K562 (cell line): ENCODE measurements at regions not wholly inside any gene's neighbourhood (a gene's known extent, or its start where the extent isn't known, plus 50 kb on each side); places are given as distances from the start of the nearest gene placed in this dataset.
A peak's percentile ranks its signal among the peaks of the same experiment; 100 is the strongest.

Experiments
- AFF4 ChIP-seq: sonication (generic); formaldehyde crosslinking; IDR thresholded peaks from 2 replicates; pipeline ENCODE4 v1.8.0; 2023; ENCODE audit warnings: mild to moderate bottlenecking, missing genetic modification reagents
- ARHGAP35 ChIP-seq: fragments of 450-650 bp; IDR thresholded peaks from 2 replicates; pipeline ENCODE4 v1.6.1; 2018; ENCODE audit not compliant: partially characterized antibody
- BMI1 ChIP-seq: fragments of 150-350 bp; IDR thresholded peaks from 2 replicates; pipeline ENCODE4 v1.6.1; 2014; ENCODE audit warnings: low read length
- HEY1 ChIP-seq: fragments of 250-450 bp; sonication (Bioruptor Pico); IDR thresholded peaks from 2 replicates; pipeline ENCODE4 v1.5.0; 2020; ENCODE audit warnings: mild to moderate bottlenecking, moderate library complexity, borderline replicate concordance
- IRF2 ChIP-seq: sonication (generic); formaldehyde crosslinking; IDR thresholded peaks from 2 replicates; pipeline ENCODE4 v1.8.1; 2022; ENCODE audit warnings: mild to moderate bottlenecking, missing genetic modification reagents
- JUNB ChIP-seq: fragments of 450-650 bp; formaldehyde crosslinking; conservative IDR thresholded peaks from 2 replicates; pipeline ENCODE4 v1.4.0; 2020; ENCODE audit warnings: mild to moderate bottlenecking
- KLF16 ChIP-seq: IDR thresholded peaks from 2 replicates; pipeline ENCODE4 v1.6.1; 2016; ENCODE audit warnings: antibody characterized with exemption
- MCM2 ChIP-seq: fragments of 450-650 bp; IDR thresholded peaks from 2 replicates; pipeline ENCODE4 v1.6.1; 2017; ENCODE audit warnings: low read depth, mild to moderate bottlenecking
- MEIS2 ChIP-seq: fragments of 450-650 bp; IDR thresholded peaks from 2 replicates; pipeline ENCODE4 v1.6.1; 2014; ENCODE audit warnings: mild to moderate bottlenecking; ENCODE audit not compliant: partially characterized antibody
- NBN ChIP-seq: fragments of 450-650 bp; IDR thresholded peaks from 2 replicates; pipeline ENCODE4 v1.6.1; 2016; ENCODE audit warnings: low read depth, mild to moderate bottlenecking
- PHF21A ChIP-seq: fragments of 450-650 bp; IDR thresholded peaks from 2 replicates; pipeline ENCODE4 v1.6.1; 2017; ENCODE audit warnings: low read depth, borderline replicate concordance
- PHTF2 ChIP-seq: fragments of 250-450 bp; sonication (Bioruptor Pico); IDR thresholded peaks from 2 replicates; pipeline ENCODE4 v1.5.0; 2021; ENCODE audit warnings: mild to moderate bottlenecking
- PPARD ChIP-seq: fragments of 250-450 bp; sonication (Bioruptor Pico); IDR thresholded peaks from 2 replicates; pipeline ENCODE4 v1.8.0; 2022; ENCODE audit warnings: inconsistent platforms, mild to moderate bottlenecking, moderate library complexity
- RAD21 ChIP-seq, 2 experiments: fragments of 250-450 bp in 1 of 2; fragments of 450-650 bp in 1 of 2; sonication (Bioruptor Pico) in 1 of 2; formaldehyde crosslinking in 1 of 2; IDR thresholded peaks in 1 of 2; conservative IDR thresholded peaks in 1 of 2; 2 replicates each; pipeline versions ENCODE4 v1.4.0 to v1.8.0; 2020 to 2022; ENCODE audit warnings: mild to moderate bottlenecking in 2 of 2, moderate library complexity in 1 of 2
- RB1 ChIP-seq: fragments of 450-650 bp; IDR thresholded peaks from 2 replicates; pipeline ENCODE4 v1.6.1; 2017; ENCODE audit warnings: low read depth, mild to moderate bottlenecking
- SLC30A9 ChIP-seq: fragments of 250-450 bp; sonication (Bioruptor Pico); IDR thresholded peaks from 2 replicates; pipeline ENCODE4 v1.8.0; 2022; ENCODE audit warnings: mild to moderate bottlenecking, moderate library complexity
- TARDBP ChIP-seq: fragments of 450-650 bp; IDR thresholded peaks from 2 replicates; pipeline ENCODE4 v1.6.1; 2016
- TFE3 ChIP-seq: fragments of 450-650 bp; formaldehyde crosslinking; IDR thresholded peaks from 2 replicates; pipeline ENCODE4 v1.4.0; 2020; ENCODE audit warnings: mild to moderate bottlenecking, mixed read lengths
- THRB ChIP-seq: fragments of 450-650 bp; formaldehyde crosslinking; conservative IDR thresholded peaks from 2 replicates; pipeline ENCODE4 v1.4.0; 2022; ENCODE audit warnings: mild to moderate bottlenecking, missing genetic modification characterization
- XRCC4 ChIP-seq: IDR thresholded peaks from one replicate; pipeline ENCODE4 v1.6.1; 2011; ENCODE audit not compliant: insufficient read depth, insufficient read length; ENCODE audit errors: extremely low read depth
- ZNF398 ChIP-seq: fragments of 250-450 bp; sonication (Bioruptor Pico); IDR thresholded peaks from 2 replicates; pipeline ENCODE4 v1.8.0; 2021; ENCODE audit warnings: moderate library complexity, mild to moderate bottlenecking, inconsistent platforms
- ZNF57 ChIP-seq: fragments of 450-650 bp; formaldehyde crosslinking; IDR thresholded peaks from 2 replicates; pipeline ENCODE4 v1.4.0; 2020; ENCODE audit warnings: mild to moderate bottlenecking, moderate library complexity
- ZNF586 ChIP-seq: fragments of 450-650 bp; formaldehyde crosslinking; conservative IDR thresholded peaks from 2 replicates; pipeline ENCODE4 v1.4.0; 2020; ENCODE audit warnings: mild to moderate bottlenecking, moderate library complexity

- TF ChIP-seq PHTF2 (CRISPR knock-in tag) (no peak), ZNF586 (CRISPR knock-in tag) (no peak), ZNF398 (CRISPR knock-in tag) (no peak), ZNF57 (no peak), AFF4 (CRISPR knock-in tag) (no peak), XRCC4 (no peak), IRF2 (CRISPR knock-in tag) (no peak), TARDBP (no peak), SLC30A9 (no peak), PPARD (CRISPR knock-in tag) (no peak), BMI1 (no peak), RAD21 (CRISPR knock-in tag; conservative IDR thresholded peaks at IDR 0.05 in 1 of 2, IDR thresholded peaks at IDR 0.05 in 1 of 2) (peak in 1 of 2 experiments; percentile 15; a peak in 1 of 4 replicates), THRB (no peak), HEY1 (CRISPR knock-in tag) (peak; percentile 39; the same call in 1 of the 2 replicates), MEIS2 (no peak), PHF21A (no peak), ARHGAP35 (no peak), JUNB (no peak), NBN (no peak), TFE3 (CRISPR knock-in tag) (no peak), KLF16 (peak; percentile 71; the same call in 1 of the 2 replicates), RB1 (no peak), MCM2 (no peak)
Measured at GRCh38 chr11:95652002-95652472, 137.5 kb downstream of the FAM76B start (continued).
